B cell (primary cell): ENCODE measurements at regions not wholly inside any gene's neighbourhood (a gene's known extent, or its start where the extent isn't known, plus 50 kb on each side); places are given as distances from the start of the nearest gene placed in this dataset.
A peak's percentile ranks its signal among the peaks of the same experiment; 100 is the strongest.

Source experiments
- ATAC-seq: fragments of 200-7000 bp; cut with Tn5 transposase; one replicate; pipeline ENCODE4 v1.10.0; 2021; ENCODE audit warnings: low read depth, mild to moderate bottlenecking, moderate number of reproducible peaks, moderate library complexity
- CTCF ChIA-PET: fragments of 350-600 bp; sonication (Branson Sonifier 250); formaldehyde crosslinking; loops from one replicate; lab custom pipeline; 2021; ENCODE audit warnings: antibody characterized with exemption, inconsistent platforms; lab: Charles Lee
- POLR2A ChIA-PET: fragments of 350-600 bp; sonication (Branson Sonifier 250); formaldehyde crosslinking; loops from one replicate; lab custom pipeline; 2021; ENCODE audit warnings: antibody characterized with exemption; lab: Charles Lee
- DNase-seq: peaks from one replicate; pipeline ENCODE4 v3.0.0; 2013
- H2AFZ ChIP-seq: 2 replicates; pipeline ENCODE4 v1.6.1; 2012; ENCODE audit warnings: mild to moderate bottlenecking, low read depth, low read length; ENCODE audit not compliant: insufficient read depth, poor library complexity, severe bottlenecking
- H3K27ac ChIP-seq, 2 donors: 1 replicate in 1 of 2; 2 replicates in 1 of 2; pipeline ENCODE4 v1.5.1; 2012 to 2013; ENCODE audit warnings: low read length in 2 of 2, mild to moderate bottlenecking in 2 of 2, moderate library complexity in 1 of 2
- H3K27me3 ChIP-seq, 4 experiments: fragments of 200-600 bp in 1 of 4; sonication (generic) in 1 of 4; replicated peaks in 1 of 4; 1 replicate in 2 of 4; 2 replicates in 2 of 4; pipeline versions ENCODE4 v1.6.1 to v1.7.0; 2013 to 2016; ENCODE audit warnings: low read length in 3 of 4, mild to moderate bottlenecking in 2 of 4, mixed read lengths in 1 of 4, moderate library complexity in 1 of 4; ENCODE audit not compliant: insufficient read depth in 4 of 4, control insufficient read depth in 3 of 4; ENCODE audit errors: control extremely low read depth in 1 of 4
- H3K36me3 ChIP-seq, 2 experiments: replicated peaks in 1 of 2; 1 replicate in 1 of 2; 2 replicates in 1 of 2; pipeline versions ENCODE4 v1.6.1 to v1.7.1; 2013; ENCODE audit warnings: low read length in 1 of 2; ENCODE audit not compliant: insufficient read depth in 2 of 2, control insufficient read depth in 1 of 2; ENCODE audit errors: control extremely low read depth in 1 of 2, extremely low read depth in 1 of 2
- H3K4me1 ChIP-seq, 2 donors: fragments of 200-600 bp in 1 of 2; sonication (generic) in 1 of 2; 1 replicate in 1 of 2; 2 replicates in 1 of 2; pipeline versions ENCODE4 v1.5.1 to v1.6.1; 2013 to 2017; ENCODE audit warnings: low read length in 2 of 2; ENCODE audit not compliant: control insufficient read depth in 2 of 2, insufficient read depth in 2 of 2
- H3K4me2 ChIP-seq: replicated peaks from 2 replicates; pipeline ENCODE3; 2012; ENCODE audit warnings: mild to moderate bottlenecking, low read depth, low read length; ENCODE audit not compliant: poor library complexity, severe bottlenecking
- H3K4me3 ChIP-seq, 5 experiments: fragments of 200-600 bp in 1 of 5; sonication (generic) in 1 of 5; 1 replicate in 3 of 5; 2 replicates in 2 of 5; pipeline versions ENCODE4 v1.5.1 to v1.7.0; 2011 to 2016; ENCODE audit warnings: low read length in 4 of 5, mild to moderate bottlenecking in 4 of 5, low read depth in 2 of 5, control low read depth in 1 of 5, moderate library complexity in 1 of 5; ENCODE audit not compliant: insufficient read depth in 1 of 5; ENCODE audit errors: control extremely low read depth in 1 of 5, extremely low read depth in 1 of 5
- H3K79me2 ChIP-seq: fragments of 200-600 bp; sonication (generic); one replicate; pipeline ENCODE4 v1.6.0; 2016; ENCODE audit warnings: low read length; ENCODE audit not compliant: control insufficient read depth, insufficient read depth
- H3K9ac ChIP-seq: fragments of 200-600 bp; sonication (generic); 2 replicates; pipeline ENCODE4 v1.6.1; 2017; ENCODE audit warnings: mild to moderate bottlenecking, low read length, moderate library complexity
- H3K9me3 ChIP-seq, 3 donors: one replicate each; pipeline versions ENCODE4 v1.6.1 to v1.7.1; 2013; ENCODE audit warnings: low read length in 2 of 3; ENCODE audit not compliant: control insufficient read depth in 2 of 3, insufficient read depth in 1 of 3; ENCODE audit errors: control extremely low read depth in 1 of 3
- H4K20me1 ChIP-seq: 2 replicates; pipeline ENCODE4 v1.6.0; 2012; ENCODE audit warnings: mild to moderate bottlenecking, low read length; ENCODE audit not compliant: insufficient read depth, control insufficient read depth, poor library complexity, severe bottlenecking
- H3K27ac Mint-ChIP-seq: one replicate; pipeline ENCODE4 v1.8.0; 2021; ENCODE audit warnings: mixed read lengths
- H3K27me3 Mint-ChIP-seq: one replicate; pipeline ENCODE4 v1.8.0; 2021; ENCODE audit warnings: mixed read lengths
- H3K4me1 Mint-ChIP-seq: one replicate; pipeline ENCODE4 v1.8.0; 2021; ENCODE audit warnings: mixed read lengths
- H3K4me3 Mint-ChIP-seq: one replicate; pipeline ENCODE4 v1.8.0; 2021; ENCODE audit warnings: mixed read lengths
- H3K9me3 Mint-ChIP-seq: one replicate; pipeline ENCODE4 v1.8.0; 2022; ENCODE audit warnings: mixed read lengths; ENCODE audit not compliant: insufficient read depth
- CTCF ChIP-seq: fragments of 200-600 bp; IDR thresholded peaks from one replicate; pipeline ENCODE4 v1.8.0; 2022; ENCODE audit warnings: antibody characterized with exemption, mild to moderate bottlenecking
- EZH2 ChIP-seq: IDR thresholded peaks from 2 replicates; pipeline ENCODE4 v1.6.1; 2012; ENCODE audit warnings: borderline replicate concordance, low read depth, mild to moderate bottlenecking, moderate library complexity, low read length; ENCODE audit not compliant: insufficient read depth, poor library complexity, severe bottlenecking
- WGBS: methylation state at CpG from one replicate; pipeline ENCODE4 v1.1.5; 2013; ENCODE audit warnings: missing lambda C conversion rate; ENCODE audit not compliant: insufficient coverage; 5-methylcytosine and 5-hydroxymethylcytosine counted together
- intact Hi-C: fragments of 100-400 bp; cut with micrococcal nuclease; formaldehyde crosslinking; loops from one replicate; pipeline ENCODE4 v1.10.0; 2022

GRCh38 chr5:54608423-54609085 lies 91.0 kb downstream of the SNX18 start:
- Histone ChIP-seq H3K79me2 (no peaks in the 10 kb centered on the region), H2AFZ (no peak overlapping the region), H4K20me1 (no peaks in the 10 kb centered on the region), H3K9me3 (peaks cover 0 to 10% (median 8%) of the 10 kb centered on the region in 3 donors), H3K27me3 (no peaks in the 10 kb centered on the region), H3K4me1 (peaks cover 32 to 34% of the 10 kb centered on the region in 2 donors), H3K36me3 (no peaks in the 10 kb centered on the region), H3K9ac (no peak overlapping the region), H3K4me3 (no peak overlapping the region), H3K4me2 (no peak overlapping the region), H3K27ac (no peak overlapping the region)
- Mint-ChIP-seq H3K27me3 (peaks cover 8% of the 10 kb centered on the region), H3K27ac (peak overlapping the region; percentile 21), H3K4me3 (no peak overlapping the region), H3K9me3 (no peaks in the 10 kb centered on the region), H3K4me1 (peaks cover 37% of the 10 kb centered on the region)
- intact Hi-C loops: no loop called here
- ChIA-PET POLR2A (interaction anchor here (0.6 kb wide), 1 partner anchor 172 kb away, joined by 7 read pairs; no protein-coding TSS in a partner anchor), CTCF (interaction anchor here (0.6 to 1.8 kb wide), 2 partner anchors 38 to 236 kb away, joined by 3 read pairs; no protein-coding TSS in a partner anchor)
- WGBS: no CpG with 5 or more reads among the region's 3 CpGs
- no peak for TF ChIP-seq EZH2
- TF ChIP-seq CTCF: no peak
- DNase-seq (no peak), ATAC-seq (no peak)

GRCh38 chr5:54607006-54607405 lies 89.4 kb downstream of the SNX18 start:
- Histone ChIP-seq H3K79me2 (no peaks in the 10 kb centered on the region), H3K4me1 (peaks cover 32 to 34% of the 10 kb centered on the region in 2 donors)
- CTCF ChIA-PET: interaction anchor here (1.3 to 1.8 kb wide), 2 partner anchors 39 to 238 kb away, joined by 3 to 4 read pairs; no protein-coding TSS in a partner anchor

More at GRCh38 chr5:54607006-54607405, 89.4 kb downstream of the SNX18 start:
- Mint-ChIP-seq H3K9me3 (no peaks in the 10 kb centered on the region), H3K27me3 (peaks cover 9% of the 10 kb centered on the region), H3K4me1 (peaks cover 33% of the 10 kb centered on the region), H3K4me3 (no peak overlapping the region), H3K27ac (no peak overlapping the region)
- no peak overlapping the region for H2AFZ ChIP-seq
- POLR2A ChIA-PET: no interaction called here
- H3K9ac ChIP-seq: no peak overlapping the region
- no peak overlapping the region for H3K4me3 ChIP-seq
- WGBS: 90% methylated on average over 3 of the region's 3 CpGs
- H4K20me1 ChIP-seq: no peaks in the 10 kb centered on the region
- H3K9me3 ChIP-seq: peaks cover 0 to 10% (median 8%) of the 10 kb centered on the region in 3 donors
- DNase-seq (no peak), ATAC-seq (no peak)
- intact Hi-C loops: no loop called here
- H3K27ac ChIP-seq: no peak overlapping the region
- TF ChIP-seq EZH2 (no peak), CTCF (no peak)
- no peaks in the 10 kb centered on the region for H3K36me3 ChIP-seq
- H3K4me2 ChIP-seq: no peak overlapping the region
- no peaks in the 10 kb centered on the region for H3K27me3 ChIP-seq
